ENCODE measurements at regions not wholly inside any gene's neighbourhood (a gene's known extent, or its start where the extent isn't known, plus 50 kb on each side); places are given as distances from the start of the nearest gene placed in this dataset.

- no peak overlapping the region for H3K9ac ChIP-seq (ENCODE audit: control insufficient read depth, extremely low read depth, insufficient read depth, low read length)
- FAIRE-seq (no peak), DNase-seq (ENCODE audit: low read depth, low spot score) (no peak)
- H3K4me2 ChIP-seq (ENCODE audit: control insufficient read depth, extremely low read depth, insufficient read depth, low read depth, low read length) = no peak overlapping the region
- H3K27ac ChIP-seq (ENCODE audit: control insufficient read depth, insufficient read depth, low read length) = no peak overlapping the region
- no peaks in the 10 kb centered on the region for H4K20me1 ChIP-seq (ENCODE audit: control insufficient read depth, extremely low read depth, insufficient read depth, low read length)
- no peaks in the 10 kb centered on the region for H3K4me1 ChIP-seq (ENCODE audit: control insufficient read depth, extremely low read depth, insufficient read depth, low read length)
- no peaks in the 10 kb centered on the region for H3K27me3 ChIP-seq (ENCODE audit: control insufficient read depth, extremely low read depth, insufficient read depth, low read length)
- H2AFZ ChIP-seq (ENCODE audit: control insufficient read depth, low read length) = no peak overlapping the region
- no peaks in the 10 kb centered on the region for H3K36me3 ChIP-seq (ENCODE audit: control insufficient read depth in 2 of 2, extremely low read depth in 1 of 2, insufficient read depth in 2 of 2, low read length in 2 of 2)
- H3K9me1 ChIP-seq (ENCODE audit: control insufficient read depth, extremely low read depth, insufficient read depth, low read length) = no peaks in the 10 kb centered on the region
- no peaks in the 10 kb centered on the region for H3K9me3 ChIP-seq (ENCODE audit: control insufficient read depth, low read depth, low read length)
- H3K79me2 ChIP-seq (ENCODE audit: control insufficient read depth, insufficient read depth, low read length) = no peaks in the 10 kb centered on the region
- dilution Hi-C loops (cut with MboI; ENCODE audit: extremely low pct_ligation_motif_present, low sequenced_read_pairs) = no loop called here
- TF ChIP-seq EZH2 (IDR thresholded peaks at IDR 0.05; ENCODE audit: low read length) (no peak), CTCF (optimal IDR thresholded peaks at IDR 0.05 in 1 of 3, IDR thresholded peaks at IDR 0.05 in 1 of 3, conservative IDR thresholded peaks at IDR 0.05 in 1 of 3; ENCODE audit: extremely low read depth in 1 of 3, insufficient read depth in 2 of 3, low read length in 3 of 3) (no peak)
- H3K4me3 ChIP-seq (ENCODE audit: control insufficient read depth in 2 of 3, extremely low read depth in 1 of 3, insufficient read depth in 2 of 3, low read depth in 1 of 3, low read length in 3 of 3) = no peak overlapping the region
These were observed 52.5 kb upstream of the WSCD2 start for GRCh38 chr12:108076556-108076955.

- Histone ChIP-seq H3K36me3 (ENCODE audit: control insufficient read depth in 2 of 2, extremely low read depth in 1 of 2, insufficient read depth in 2 of 2, low read length in 2 of 2) (no peaks in the 10 kb centered on the region), H3K79me2 (ENCODE audit: control insufficient read depth, insufficient read depth, low read length) (no peaks in the 10 kb centered on the region), H3K9me1 (ENCODE audit: control insufficient read depth, extremely low read depth, insufficient read depth, low read length) (no peaks in the 10 kb centered on the region), H3K27me3 (ENCODE audit: control insufficient read depth, extremely low read depth, insufficient read depth, low read length) (no peaks in the 10 kb centered on the region), H3K4me2 (ENCODE audit: control insufficient read depth, extremely low read depth, insufficient read depth, low read depth, low read length) (no peak overlapping the region), H4K20me1 (ENCODE audit: control insufficient read depth, extremely low read depth, insufficient read depth, low read length) (no peaks in the 10 kb centered on the region), H3K4me3 (ENCODE audit: control insufficient read depth in 2 of 3, extremely low read depth in 1 of 3, insufficient read depth in 2 of 3, low read depth in 1 of 3, low read length in 3 of 3) (no peak overlapping the region), H2AFZ (ENCODE audit: control insufficient read depth, low read length) (no peak overlapping the region), H3K9ac (ENCODE audit: control insufficient read depth, extremely low read depth, insufficient read depth, low read length) (no peak overlapping the region), H3K9me3 (ENCODE audit: control insufficient read depth, low read depth, low read length) (no peaks in the 10 kb centered on the region), H3K27ac (ENCODE audit: control insufficient read depth, insufficient read depth, low read length) (no peak overlapping the region), H3K4me1 (ENCODE audit: control insufficient read depth, extremely low read depth, insufficient read depth, low read length) (no peaks in the 10 kb centered on the region)
- DNase-seq (ENCODE audit: low read depth, low spot score) (no peak), FAIRE-seq (no peak)
- TF ChIP-seq EZH2 (IDR thresholded peaks at IDR 0.05; ENCODE audit: low read length) (no peak), CTCF (optimal IDR thresholded peaks at IDR 0.05 in 1 of 3, IDR thresholded peaks at IDR 0.05 in 1 of 3, conservative IDR thresholded peaks at IDR 0.05 in 1 of 3; ENCODE audit: extremely low read depth in 1 of 3, insufficient read depth in 2 of 3, low read length in 3 of 3) (no peak)
- dilution Hi-C loops (cut with MboI; ENCODE audit: extremely low pct_ligation_motif_present, low sequenced_read_pairs) = no loop called here
These were observed 50.7 kb upstream of the WSCD2 start for GRCh38 chr12:108078428-108078827.

Small RNAs in the stretch of these regions (small RNA-seq; reads per million reads assigned to genes)
- gene AC126177.5 (ENCODE audit: insufficient read length in 3 of 3, low read depth in 3 of 3, low replicate concordance in 1 of 3) = 0 reads per million in 3 experiments
